ENCODE measurements at regions not wholly inside any gene's neighbourhood (a gene's known extent, or its start where the extent isn't known, plus 50 kb on each side); places are given as distances from the start of the nearest gene placed in this dataset.

DNA sequence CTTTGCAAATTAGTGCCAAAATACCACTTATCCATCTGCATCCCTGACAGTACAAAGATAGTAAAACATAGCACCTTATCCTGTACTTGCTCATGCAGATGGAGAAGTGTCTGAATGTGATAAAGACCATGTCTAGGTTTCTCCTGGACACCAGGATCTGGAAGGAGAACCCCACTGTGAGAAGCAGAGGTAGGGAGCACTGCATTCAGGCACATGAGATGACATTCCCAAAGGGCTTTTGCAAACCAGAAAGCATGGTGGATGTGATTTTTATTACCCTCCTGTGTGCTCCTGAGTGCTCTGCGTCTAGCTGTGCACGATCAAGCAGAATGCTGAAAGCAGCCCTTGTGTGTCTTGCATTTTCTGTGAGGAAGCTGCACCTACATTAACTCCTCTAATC, 857.6 kb upstream of the ID2 start:
- Histone ChIP-seq H3K27me3 (ENCODE audit: insufficient read depth, low read depth, low read length) (no peaks in the 10 kb centered on the region), H3K36me3 (ENCODE audit: insufficient read depth, low read length) (no peaks in the 10 kb centered on the region), H4K20me1 (ENCODE audit: insufficient read depth) (no peaks in the 10 kb centered on the region), H3K27ac (ENCODE audit: low read length) (no peak overlapping the region), H3K9ac (ENCODE audit: low read length) (no peak overlapping the region), H3K79me2 (replicated peaks; ENCODE audit: insufficient read depth, low read length) (no peaks in the 10 kb centered on the region), H2AFZ (ENCODE audit: low read depth, low read length) (no peak overlapping the region), H3K9me2 (ENCODE audit: insufficient read depth, low read length) (no peaks in the 10 kb centered on the region), H3K4me3 (ENCODE audit: low read length) (no peak overlapping the region), H3F3A (ENCODE audit: insufficient read depth, low read length, poor library complexity, severe bottlenecking) (no peaks in the 10 kb centered on the region), H3K9me3 (ENCODE audit: low read length) (no peaks in the 10 kb centered on the region), H3K4me2 (ENCODE audit: low read length) (no peak overlapping the region)
- TF ChIP-seq SMC3 (conservative IDR thresholded peaks at IDR 0.05; ENCODE audit: poor library complexity), result no peak
- TF ChIP-seq, protein P1, sequence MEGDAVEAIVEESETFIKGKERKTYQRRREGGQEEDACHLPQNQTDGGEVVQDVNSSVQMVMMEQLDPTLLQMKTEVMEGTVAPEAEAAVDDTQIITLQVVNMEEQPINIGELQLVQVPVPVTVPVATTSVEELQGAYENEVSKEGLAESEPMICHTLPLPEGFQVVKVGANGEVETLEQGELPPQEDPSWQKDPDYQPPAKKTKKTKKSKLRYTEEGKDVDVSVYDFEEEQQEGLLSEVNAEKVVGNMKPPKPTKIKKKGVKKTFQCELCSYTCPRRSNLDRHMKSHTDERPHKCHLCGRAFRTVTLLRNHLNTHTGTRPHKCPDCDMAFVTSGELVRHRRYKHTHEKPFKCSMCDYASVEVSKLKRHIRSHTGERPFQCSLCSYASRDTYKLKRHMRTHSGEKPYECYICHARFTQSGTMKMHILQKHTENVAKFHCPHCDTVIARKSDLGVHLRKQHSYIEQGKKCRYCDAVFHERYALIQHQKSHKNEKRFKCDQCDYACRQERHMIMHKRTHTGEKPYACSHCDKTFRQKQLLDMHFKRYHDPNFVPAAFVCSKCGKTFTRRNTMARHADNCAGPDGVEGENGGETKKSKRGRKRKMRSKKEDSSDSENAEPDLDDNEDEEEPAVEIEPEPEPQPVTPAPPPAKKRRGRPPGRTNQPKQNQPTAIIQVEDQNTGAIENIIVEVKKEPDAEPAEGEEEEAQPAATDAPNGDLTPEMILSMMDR (IDR thresholded peaks at IDR 0.05; ENCODE audit: poor library complexity, severe bottlenecking), result no peak

DNA sequence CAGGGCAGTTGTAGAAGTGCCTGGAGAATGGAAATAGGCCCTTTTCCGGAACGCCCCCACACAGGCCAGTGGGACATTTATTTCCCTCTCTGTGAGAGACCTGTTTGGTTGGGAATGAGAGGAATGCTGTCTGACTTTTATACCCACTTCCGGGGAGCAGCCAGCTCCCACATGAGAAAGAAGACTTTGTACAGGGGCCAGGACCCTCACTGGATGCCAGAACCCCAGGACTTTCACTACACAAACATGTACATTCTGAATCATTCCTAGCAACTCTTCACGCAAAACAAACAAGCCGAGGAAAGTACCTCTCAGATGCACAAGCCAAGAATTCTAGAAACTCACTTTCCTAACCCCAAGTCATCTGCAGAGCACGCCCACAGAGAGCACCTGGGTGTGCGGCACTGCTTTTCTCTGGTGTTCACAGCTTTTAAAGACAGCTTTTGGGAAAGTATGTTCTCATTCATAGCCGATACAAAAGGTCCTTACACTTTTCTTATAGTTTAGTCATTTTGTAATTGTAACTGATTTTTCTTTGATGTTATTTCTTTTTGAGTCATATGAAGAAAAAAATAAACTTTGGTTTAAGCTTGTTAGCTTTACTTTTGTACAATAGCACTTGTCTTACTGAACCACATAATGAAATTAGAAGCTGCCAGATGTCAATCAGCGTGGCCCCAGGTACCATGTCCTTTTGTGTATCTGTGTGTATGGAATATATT, 856.1 kb upstream of the ID2 start:
- Histone ChIP-seq H3F3A (ENCODE audit: insufficient read depth, low read length, poor library complexity, severe bottlenecking) (no peaks in the 10 kb centered on the region), H3K27ac (ENCODE audit: low read length) (no peak overlapping the region), H4K20me1 (ENCODE audit: insufficient read depth) (no peaks in the 10 kb centered on the region), H3K9me3 (ENCODE audit: low read length) (no peaks in the 10 kb centered on the region), H3K79me2 (replicated peaks; ENCODE audit: insufficient read depth, low read length) (no peaks in the 10 kb centered on the region), H3K9me2 (ENCODE audit: insufficient read depth, low read length) (no peaks in the 10 kb centered on the region), H3K27me3 (ENCODE audit: insufficient read depth, low read depth, low read length) (no peaks in the 10 kb centered on the region), H3K4me2 (ENCODE audit: low read length) (no peak overlapping the region), H3K36me3 (ENCODE audit: insufficient read depth, low read length) (no peaks in the 10 kb centered on the region), H3K4me3 (ENCODE audit: low read length) (no peak overlapping the region), H3K9ac (ENCODE audit: low read length) (no peak overlapping the region), H2AFZ (ENCODE audit: low read depth, low read length) (no peak overlapping the region)
- TF ChIP-seq SMC3 (conservative IDR thresholded peaks at IDR 0.05; ENCODE audit: poor library complexity) (no peak), MXI1 (conservative IDR thresholded peaks at IDR 0.05; ENCODE audit: poor library complexity, severe bottlenecking) (no peak), TAF1 (IDR thresholded peaks at IDR 0.05; ENCODE audit: low read depth) (no peak), EP300 (conservative IDR thresholded peaks at IDR 0.05; ENCODE audit: poor library complexity, severe bottlenecking) (no peak), EZH2 (IDR thresholded peaks at IDR 0.05; ENCODE audit: borderline replicate concordance, insufficient read depth, low read length, poor library complexity, severe bottlenecking) (no peak), POLR2AphosphoS5 (IDR thresholded peaks at IDR 0.05) (no peak), REST (IDR thresholded peaks at IDR 0.05; ENCODE audit: borderline replicate concordance) (no peak), RAD21 (conservative IDR thresholded peaks at IDR 0.05) (no peak)
- TF ChIP-seq, protein P1 (IDR thresholded peaks at IDR 0.05; ENCODE audit: poor library complexity, severe bottlenecking), result no peak

All from neural cell (in vitro differentiated cells).